IMR-90 (cell line): ENCODE measurements at regions not wholly inside any gene's neighbourhood (a gene's known extent, or its start where the extent isn't known, plus 50 kb on each side); places are given as distances from the start of the nearest gene placed in this dataset.

Source experiments
- CTCF ChIP-seq: conservative IDR thresholded peaks from 2 replicates; pipeline ENCODE4 v1.5.1; 2012; ENCODE audit warnings: mild to moderate bottlenecking, low read depth, low read length, improper control_type of control experiment
- FOS ChIP-seq: fragments of 150-350 bp; IDR thresholded peaks from 2 replicates; pipeline ENCODE4 v1.6.1; 2016; ENCODE audit warnings: low read depth, low read length

GRCh38 chr10:56481521-56482091 is 120.5 kb upstream of the ZWINT start:
- TF ChIP-seq CTCF, result no peak
- no peak for TF ChIP-seq FOS
